ENCODE measurements at regions not wholly inside any gene's neighbourhood (a gene's known extent, or its start where the extent isn't known, plus 50 kb on each side); places are given as distances from the start of the nearest gene placed in this dataset.

DNA sequence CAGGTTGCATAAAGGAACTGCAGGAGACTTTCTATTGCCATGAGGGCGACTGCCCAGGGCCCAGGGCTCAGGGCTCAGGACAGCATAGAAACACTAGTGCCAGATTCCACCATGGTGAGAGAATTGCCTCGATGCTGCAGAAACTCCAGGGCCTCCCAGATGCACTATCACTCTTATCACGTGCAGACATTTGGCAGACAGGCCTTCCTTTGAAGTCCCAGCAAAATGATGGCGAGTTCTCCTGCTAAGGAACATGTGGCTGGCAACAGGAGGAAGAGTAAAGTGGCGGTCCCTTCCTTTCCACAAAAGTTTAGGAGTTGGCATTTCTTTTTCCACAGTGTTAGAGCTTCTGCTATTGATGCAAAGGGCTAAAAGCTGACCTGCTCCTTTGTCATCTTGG, 214.0 kb upstream of the LNX1 start:
- H3K9me3 Mint-ChIP-seq = no peaks in the 10 kb centered on the region
- DNase-seq (ENCODE audit: low spot score) (no peak), ATAC-seq (no peak)
- no peaks in the 10 kb centered on the region for H3K27me3 Mint-ChIP-seq
- H3K27ac Mint-ChIP-seq = no peak overlapping the region
- no peak overlapping the region for H3K4me3 Mint-ChIP-seq
- H3K36me3 Mint-ChIP-seq = no peaks in the 10 kb centered on the region
- no peaks in the 10 kb centered on the region for H3K4me1 Mint-ChIP-seq (ENCODE audit: low read depth in 2 of 2)

DNA sequence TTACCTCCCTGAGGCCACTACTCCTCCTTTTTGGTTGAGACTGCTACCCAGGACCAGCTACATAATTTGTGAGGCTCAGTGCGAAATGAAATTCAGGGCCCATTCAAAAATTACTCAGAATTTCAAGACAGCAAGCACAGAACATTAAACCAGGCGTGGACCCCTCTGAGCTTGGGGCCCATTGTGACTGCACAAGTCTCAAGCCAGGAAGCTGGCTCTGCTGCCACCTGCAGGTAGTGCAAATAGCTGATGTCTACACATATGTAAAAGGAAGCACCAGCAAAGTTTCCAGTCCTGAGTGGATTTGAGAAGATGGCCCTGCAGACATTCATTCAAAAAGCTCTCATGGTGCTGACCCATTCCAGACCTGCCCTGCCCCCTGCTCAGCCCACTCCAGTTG, 213.4 kb upstream of the LNX1 start:
- Mint-ChIP-seq H3K4me3 (no peak overlapping the region), H3K9me3 (no peaks in the 10 kb centered on the region), H3K27me3 (no peaks in the 10 kb centered on the region), H3K36me3 (no peaks in the 10 kb centered on the region), H3K27ac (no peak overlapping the region), H3K4me1 (ENCODE audit: low read depth in 2 of 2) (no peaks in the 10 kb centered on the region)
- no peak for DNase-seq (ENCODE audit: low spot score)
- ATAC-seq = no peak

GRCh38 chr4:53802500-53802899, 211.2 kb upstream of the LNX1 start:
- no peaks in the 10 kb centered on the region for H3K4me1 Mint-ChIP-seq (ENCODE audit: low read depth in 2 of 2)
- H3K27me3 Mint-ChIP-seq = no peaks in the 10 kb centered on the region
- H3K4me3 Mint-ChIP-seq = no peak overlapping the region
- ATAC-seq (no peak), DNase-seq (ENCODE audit: low spot score) (no peak)
- no peaks in the 10 kb centered on the region for H3K9me3 Mint-ChIP-seq
- H3K27ac Mint-ChIP-seq = no peak overlapping the region
- H3K36me3 Mint-ChIP-seq = no peaks in the 10 kb centered on the region

GRCh38 chr4:53801373-53801772, 210.1 kb upstream of the LNX1 start:
- Mint-ChIP-seq H3K27ac (no peak overlapping the region), H3K27me3 (peaks cover 0 to 3% of the 10 kb centered on the region in 2 donors), H3K4me3 (no peak overlapping the region), H3K36me3 (no peaks in the 10 kb centered on the region), H3K4me1 (ENCODE audit: low read depth in 2 of 2) (no peaks in the 10 kb centered on the region), H3K9me3 (no peaks in the 10 kb centered on the region)
- no peak for DNase-seq (ENCODE audit: low spot score)
- no peak for ATAC-seq

GRCh38 chr4:53800741-53801140, 209.5 kb upstream of the LNX1 start:
- no peak for ATAC-seq
- no peak overlapping the region for H3K4me3 Mint-ChIP-seq
- DNase-seq (ENCODE audit: low spot score) = no peak
- H3K27ac Mint-ChIP-seq = no peak overlapping the region
- no peaks in the 10 kb centered on the region for H3K36me3 Mint-ChIP-seq
- H3K4me1 Mint-ChIP-seq (ENCODE audit: low read depth in 2 of 2) = no peaks in the 10 kb centered on the region
- H3K27me3 Mint-ChIP-seq = peaks cover 0 to 3% of the 10 kb centered on the region in 2 donors
- H3K9me3 Mint-ChIP-seq = no peaks in the 10 kb centered on the region

DNA sequence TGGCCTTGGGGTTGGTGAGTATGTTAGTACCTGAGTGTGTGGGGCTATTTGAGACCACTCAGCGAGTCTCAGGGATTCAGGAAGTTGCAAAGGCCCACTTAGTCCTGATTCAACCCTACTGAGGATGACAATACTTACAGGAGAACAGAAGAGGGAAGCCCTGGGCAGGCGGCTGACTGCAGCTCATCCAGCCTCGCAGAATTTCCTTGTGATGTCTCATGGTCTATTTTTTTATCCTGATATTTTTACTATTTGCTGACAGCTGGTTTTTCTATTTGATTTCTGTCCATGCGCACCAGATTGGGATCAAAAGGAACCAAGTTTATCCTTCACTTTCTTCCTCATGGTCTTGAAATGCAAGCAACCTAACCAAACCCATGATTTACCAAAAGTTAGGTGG, 201.8 kb upstream of the LNX1 start:
- no peaks in the 10 kb centered on the region for H3K9me3 Mint-ChIP-seq
- no peak overlapping the region for H3K27ac Mint-ChIP-seq
- DNase-seq (ENCODE audit: low spot score) (no peak), ATAC-seq (no peak)
- no peaks in the 10 kb centered on the region for H3K4me1 Mint-ChIP-seq (ENCODE audit: low read depth in 2 of 2)
- H3K27me3 Mint-ChIP-seq = peaks cover 13 to 28% of the 10 kb centered on the region in 2 donors
- H3K36me3 Mint-ChIP-seq = no peaks in the 10 kb centered on the region
- no peak overlapping the region for H3K4me3 Mint-ChIP-seq

GRCh38 chr4:53790286-53790685, 199.0 kb upstream of the LNX1 start:
- Mint-ChIP-seq H3K27ac (no peak overlapping the region), H3K27me3 (peaks cover 11 to 27% of the 10 kb centered on the region in 2 donors), H3K4me1 (ENCODE audit: low read depth in 2 of 2) (no peaks in the 10 kb centered on the region), H3K9me3 (no peaks in the 10 kb centered on the region), H3K4me3 (no peak overlapping the region), H3K36me3 (no peaks in the 10 kb centered on the region)
- no peak for ATAC-seq
- no peak for DNase-seq (ENCODE audit: low spot score)

DNA sequence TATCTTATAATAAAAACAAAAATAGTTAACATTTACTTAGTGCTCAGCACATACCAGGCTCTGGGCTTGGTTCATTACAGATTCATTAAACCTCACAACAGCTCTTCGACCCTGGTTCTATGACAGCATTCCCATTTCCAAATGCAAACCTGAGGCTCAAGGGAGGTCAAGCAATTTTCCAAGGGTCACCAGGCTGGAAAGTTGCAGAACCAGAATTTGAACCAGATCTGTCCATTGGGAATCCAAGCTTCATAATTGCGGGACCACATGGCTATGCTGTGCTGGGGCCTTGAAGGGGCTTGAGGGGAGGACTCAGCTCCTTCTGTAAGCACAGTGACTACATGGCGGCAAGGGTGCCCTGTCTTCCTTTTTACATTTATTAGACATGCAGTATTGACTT, 197.3 kb upstream of the LNX1 start:
- Mint-ChIP-seq H3K27me3 (peaks cover 15 to 23% of the 10 kb centered on the region in 2 donors), H3K36me3 (no peaks in the 10 kb centered on the region), H3K4me3 (no peak overlapping the region), H3K4me1 (ENCODE audit: low read depth in 2 of 2) (no peaks in the 10 kb centered on the region), H3K9me3 (no peaks in the 10 kb centered on the region), H3K27ac (no peak overlapping the region)
- ATAC-seq = no peak
- no peak for DNase-seq (ENCODE audit: low spot score)

DNA sequence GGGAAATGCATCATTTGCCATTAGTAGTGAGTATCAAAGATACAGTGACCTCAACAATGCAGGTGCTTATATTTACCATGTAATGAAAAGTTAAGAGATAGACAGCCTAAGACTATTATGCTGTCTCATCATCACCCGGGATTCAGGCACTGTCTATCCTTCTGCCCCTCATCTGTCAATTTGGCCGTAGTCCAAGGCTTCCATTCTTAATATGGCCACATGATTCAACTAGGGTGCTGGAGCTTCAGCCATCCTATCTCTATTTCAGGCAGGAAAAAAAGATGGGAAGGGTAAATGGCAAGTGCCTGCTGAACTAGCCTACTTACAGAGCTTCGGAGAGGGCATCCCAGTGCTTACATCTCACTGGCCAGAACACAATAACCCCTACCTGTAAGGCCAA, 196.7 kb upstream of the LNX1 start:
- H3K4me3 Mint-ChIP-seq = no peak overlapping the region
- no peak for ATAC-seq
- DNase-seq (ENCODE audit: low spot score) = no peak
- H3K36me3 Mint-ChIP-seq = no peaks in the 10 kb centered on the region
- no peak overlapping the region for H3K27ac Mint-ChIP-seq
- H3K9me3 Mint-ChIP-seq = no peaks in the 10 kb centered on the region
- H3K4me1 Mint-ChIP-seq (ENCODE audit: low read depth in 2 of 2) = no peaks in the 10 kb centered on the region
- peaks cover 15 to 23% of the 10 kb centered on the region in 2 donors for H3K27me3 Mint-ChIP-seq

DNA sequence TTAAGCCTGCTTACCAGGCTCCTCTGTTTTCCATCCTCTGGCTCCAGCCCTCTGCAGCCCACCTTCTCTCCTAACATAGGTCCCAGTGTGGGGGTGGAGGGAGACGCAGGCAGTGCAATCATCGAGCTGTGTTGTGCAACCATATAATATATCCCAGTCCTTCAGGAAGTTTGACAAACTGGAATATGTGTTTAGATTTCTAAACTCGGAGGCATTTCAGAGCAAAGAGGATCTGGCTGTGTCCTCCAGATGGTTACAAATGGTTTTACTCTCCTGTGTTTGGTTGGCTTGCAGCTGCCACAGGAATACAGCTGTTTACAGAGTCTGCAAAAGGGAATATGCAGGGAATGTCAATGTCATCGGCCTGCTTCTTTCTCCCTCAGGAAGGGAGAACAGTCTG, 195.3 kb upstream of the LNX1 start:
- DNase-seq (ENCODE audit: low spot score) = no peak
- Mint-ChIP-seq H3K27me3 (peaks cover 11 to 18% of the 10 kb centered on the region in 2 donors), H3K4me3 (no peak overlapping the region)

DNA sequence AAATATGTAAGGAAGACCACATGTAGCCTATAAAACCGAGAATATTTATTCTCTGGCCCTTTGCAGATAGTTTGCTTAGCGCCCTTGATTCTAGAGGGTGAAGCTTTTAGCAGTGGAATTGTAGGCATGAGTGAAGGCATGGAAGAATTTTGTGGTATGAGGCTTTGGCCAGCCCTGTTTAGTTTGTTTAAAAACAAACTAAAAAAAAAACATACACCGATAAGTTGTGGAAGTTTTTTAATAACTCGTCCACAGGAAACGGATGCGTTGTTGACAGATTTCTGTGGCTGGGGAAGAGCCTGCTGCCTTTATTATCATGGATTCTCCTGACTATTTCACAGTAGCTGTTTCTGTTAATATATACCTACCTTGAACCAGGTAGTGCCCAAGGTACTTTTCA, 194.7 kb upstream of the LNX1 start:
- no peaks in the 10 kb centered on the region for H3K4me1 Mint-ChIP-seq (ENCODE audit: low read depth in 2 of 2)

More for the DNA sequence above, 195.3 kb upstream of the LNX1 start:
- no peaks in the 10 kb centered on the region for H3K4me1 Mint-ChIP-seq (ENCODE audit: low read depth in 2 of 2)
- no peaks in the 10 kb centered on the region for H3K36me3 Mint-ChIP-seq
- ATAC-seq = no peak
- H3K9me3 Mint-ChIP-seq = no peaks in the 10 kb centered on the region
- H3K27ac Mint-ChIP-seq = no peak overlapping the region

DNA sequence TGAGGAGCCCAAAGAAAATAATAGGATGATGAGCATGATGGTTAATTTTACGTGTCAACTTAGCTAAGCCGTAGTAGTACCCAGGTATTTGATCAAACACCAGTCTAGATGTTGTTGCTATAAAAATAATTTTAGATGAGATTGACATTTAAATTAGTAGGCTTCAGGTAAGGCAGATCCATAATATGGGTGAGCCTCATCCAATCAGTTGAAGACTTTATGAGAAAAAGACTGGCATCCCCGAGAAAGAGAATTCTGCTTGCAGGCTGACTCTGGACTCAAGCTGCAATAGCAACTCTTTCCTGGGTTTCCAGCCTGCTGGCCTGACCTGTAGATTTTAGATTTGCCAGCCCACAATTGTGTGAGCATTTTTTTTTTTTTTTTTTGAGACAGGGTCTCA, 192.8 kb upstream of the LNX1 start:
- Mint-ChIP-seq H3K27ac (no peak overlapping the region), H3K4me1 (ENCODE audit: low read depth in 2 of 2) (no peaks in the 10 kb centered on the region), H3K36me3 (no peaks in the 10 kb centered on the region), H3K9me3 (no peaks in the 10 kb centered on the region), H3K4me3 (no peak overlapping the region), H3K27me3 (peaks cover 5 to 12% of the 10 kb centered on the region in 2 donors)
- DNase-seq (ENCODE audit: low spot score) (no peak), ATAC-seq (no peak)

More for the DNA sequence above, 194.7 kb upstream of the LNX1 start:
- Mint-ChIP-seq H3K4me3 (no peak overlapping the region), H3K27ac (no peak overlapping the region), H3K36me3 (no peaks in the 10 kb centered on the region), H3K27me3 (peaks cover 7 to 17% of the 10 kb centered on the region in 2 donors), H3K9me3 (no peaks in the 10 kb centered on the region)
- DNase-seq (ENCODE audit: low spot score) (no peak), ATAC-seq (no peak)

DNA sequence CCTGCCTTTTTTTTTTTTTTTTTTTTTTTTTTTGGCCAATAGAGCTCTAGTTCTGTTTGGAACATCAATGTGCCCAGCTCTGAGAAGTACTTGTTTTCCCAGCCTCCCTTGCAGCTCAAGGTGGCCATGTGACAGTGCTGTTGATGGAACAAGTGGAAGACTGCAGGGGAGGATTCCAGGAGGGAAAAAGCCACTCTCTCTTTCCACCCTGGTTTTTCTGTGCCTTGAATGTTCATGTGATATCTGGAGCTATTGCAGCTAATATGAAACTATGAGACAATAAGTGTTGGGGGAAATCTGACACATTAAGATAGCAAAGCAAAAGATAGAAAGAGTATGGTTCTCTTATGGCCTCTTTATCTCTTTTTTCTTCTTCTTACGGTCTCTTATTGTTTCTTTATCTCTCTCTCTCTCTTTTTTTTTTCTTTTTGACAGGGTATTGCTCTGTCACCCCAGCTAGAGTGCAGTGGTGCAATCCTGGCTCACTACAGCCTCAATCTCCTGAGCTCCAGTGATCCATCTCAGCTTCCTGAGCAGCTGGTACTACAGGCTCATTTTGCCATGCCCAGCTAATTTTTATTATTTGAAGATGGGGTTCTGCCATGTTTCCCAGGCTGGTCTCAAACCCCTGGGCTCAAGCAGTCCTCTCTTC, 192.0 kb upstream of the LNX1 start:
- ATAC-seq (no peak), DNase-seq (ENCODE audit: low spot score) (no peak)
- Mint-ChIP-seq H3K27ac (no peak overlapping the region), H3K4me1 (ENCODE audit: low read depth in 2 of 2) (no peaks in the 10 kb centered on the region), H3K36me3 (no peaks in the 10 kb centered on the region), H3K27me3 (peaks cover 5 to 8% of the 10 kb centered on the region in 2 donors), H3K4me3 (no peak overlapping the region), H3K9me3 (no peaks in the 10 kb centered on the region)

GRCh38 chr4:53782458-53782845, 191.2 kb upstream of the LNX1 start:
- DNase-seq (ENCODE audit: low spot score) (no peak), ATAC-seq (no peak)
- H3K4me3 Mint-ChIP-seq = no peak overlapping the region
- no peaks in the 10 kb centered on the region for H3K36me3 Mint-ChIP-seq
- H3K4me1 Mint-ChIP-seq (ENCODE audit: low read depth in 2 of 2) = no peaks in the 10 kb centered on the region
- peaks cover 3 to 11% of the 10 kb centered on the region in 2 donors for H3K27me3 Mint-ChIP-seq
- H3K9me3 Mint-ChIP-seq = no peaks in the 10 kb centered on the region
- H3K27ac Mint-ChIP-seq = no peak overlapping the region
